HepG2 (cell line): ENCODE measurements at regions not wholly inside any gene's neighbourhood (a gene's known extent, or its start where the extent isn't known, plus 50 kb on each side); places are given as distances from the start of the nearest gene placed in this dataset.

Experiments
- BCL6 ChIP-seq: IDR thresholded peaks from 2 replicates; pipeline ENCODE4 v1.6.1; 2016; ENCODE audit warnings: missing genetic modification reagents, missing compliant biosample characterization
- EHMT2 ChIP-seq: fragments of 200-600 bp; sonication (generic); IDR thresholded peaks from 2 replicates; pipeline ENCODE4 v1.7.0; 2017; ENCODE audit warnings: antibody characterized with exemption, low read depth, low read length, borderline replicate concordance
- ELF3 ChIP-seq: IDR thresholded peaks from 2 replicates; pipeline ENCODE4 v1.6.1; 2016; ENCODE audit warnings: missing genetic modification reagents, missing compliant biosample characterization
- FOSL2 ChIP-seq: sonication (generic); formaldehyde crosslinking; IDR thresholded peaks from 2 replicates; pipeline ENCODE4 v1.4.0; 2020; ENCODE audit warnings: missing genetic modification reagents
- GATAD1 ChIP-seq: IDR thresholded peaks from 2 replicates; pipeline ENCODE4 v1.6.1; 2016; ENCODE audit warnings: missing genetic modification reagents, missing compliant biosample characterization
- MLXIP ChIP-seq: sonication (generic); formaldehyde crosslinking; IDR thresholded peaks from 2 replicates; pipeline ENCODE4 v1.9.0; 2021; ENCODE audit warnings: missing genetic modification reagents, borderline replicate concordance
- ZNF510 ChIP-seq: sonication (generic); formaldehyde crosslinking; IDR thresholded peaks from 2 replicates; pipeline ENCODE4 v1.4.0; 2020; ENCODE audit warnings: low read depth, mild to moderate bottlenecking, missing genetic modification reagents
- ZNF577 ChIP-seq: sonication (generic); formaldehyde crosslinking; IDR thresholded peaks from 2 replicates; pipeline ENCODE4 v1.4.0; 2020; ENCODE audit warnings: mild to moderate bottlenecking, low read depth, missing genetic modification reagents, borderline replicate concordance
- ZNF703 ChIP-seq: sonication (generic); formaldehyde crosslinking; IDR thresholded peaks from 2 replicates; pipeline ENCODE4 v1.5.1; 2020; ENCODE audit warnings: missing genetic modification reagents, mild to moderate bottlenecking, moderate library complexity, borderline replicate concordance
- ZSCAN9 ChIP-seq: IDR thresholded peaks from 2 replicates; pipeline ENCODE4 v1.6.1; 2016; ENCODE audit warnings: borderline replicate concordance
- TF ChIP-seq, protein P1 (sequence below): sonication (generic); formaldehyde crosslinking; IDR thresholded peaks from 2 replicates; pipeline ENCODE4 v1.4.0; 2020; ENCODE audit warnings: low read depth, mild to moderate bottlenecking, missing genetic modification reagents
- TF ChIP-seq, protein P2 (sequence below): sonication (generic); formaldehyde crosslinking; IDR thresholded peaks from 2 replicates; pipeline ENCODE4 v1.4.0; 2020; ENCODE audit warnings: mild to moderate bottlenecking, missing genetic modification reagents, borderline replicate concordance
- TF ChIP-seq, protein P3 (sequence below): sonication (generic); formaldehyde crosslinking; IDR thresholded peaks from 2 replicates; pipeline ENCODE4; 2020; ENCODE audit warnings: missing genetic modification reagents, mild to moderate bottlenecking, borderline replicate concordance
- TF ChIP-seq, protein P4 (sequence below): sonication (generic); formaldehyde crosslinking; IDR thresholded peaks from 2 replicates; pipeline ENCODE4 v1.5.0; 2020; ENCODE audit warnings: missing genetic modification reagents

GRCh38 chr6:26312501-26313397, 52.2 kb upstream of the BTN3A2 start (continued):
- TF ChIP-seq, protein P1, sequence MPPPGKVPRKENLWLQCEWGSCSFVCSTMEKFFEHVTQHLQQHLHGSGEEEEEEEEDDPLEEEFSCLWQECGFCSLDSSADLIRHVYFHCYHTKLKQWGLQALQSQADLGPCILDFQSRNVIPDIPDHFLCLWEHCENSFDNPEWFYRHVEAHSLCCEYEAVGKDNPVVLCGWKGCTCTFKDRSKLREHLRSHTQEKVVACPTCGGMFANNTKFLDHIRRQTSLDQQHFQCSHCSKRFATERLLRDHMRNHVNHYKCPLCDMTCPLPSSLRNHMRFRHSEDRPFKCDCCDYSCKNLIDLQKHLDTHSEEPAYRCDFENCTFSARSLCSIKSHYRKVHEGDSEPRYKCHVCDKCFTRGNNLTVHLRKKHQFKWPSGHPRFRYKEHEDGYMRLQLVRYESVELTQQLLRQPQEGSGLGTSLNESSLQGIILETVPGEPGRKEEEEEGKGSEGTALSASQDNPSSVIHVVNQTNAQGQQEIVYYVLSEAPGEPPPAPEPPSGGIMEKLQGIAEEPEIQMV (CRISPR knock-in tag): peak; percentile 95
- peak; percentile 25; the same call in 1 of the 2 replicates for TF ChIP-seq BCL6
- TF ChIP-seq ZSCAN9 (CRISPR knock-in tag): peak; percentile 71
- TF ChIP-seq, protein P2, sequence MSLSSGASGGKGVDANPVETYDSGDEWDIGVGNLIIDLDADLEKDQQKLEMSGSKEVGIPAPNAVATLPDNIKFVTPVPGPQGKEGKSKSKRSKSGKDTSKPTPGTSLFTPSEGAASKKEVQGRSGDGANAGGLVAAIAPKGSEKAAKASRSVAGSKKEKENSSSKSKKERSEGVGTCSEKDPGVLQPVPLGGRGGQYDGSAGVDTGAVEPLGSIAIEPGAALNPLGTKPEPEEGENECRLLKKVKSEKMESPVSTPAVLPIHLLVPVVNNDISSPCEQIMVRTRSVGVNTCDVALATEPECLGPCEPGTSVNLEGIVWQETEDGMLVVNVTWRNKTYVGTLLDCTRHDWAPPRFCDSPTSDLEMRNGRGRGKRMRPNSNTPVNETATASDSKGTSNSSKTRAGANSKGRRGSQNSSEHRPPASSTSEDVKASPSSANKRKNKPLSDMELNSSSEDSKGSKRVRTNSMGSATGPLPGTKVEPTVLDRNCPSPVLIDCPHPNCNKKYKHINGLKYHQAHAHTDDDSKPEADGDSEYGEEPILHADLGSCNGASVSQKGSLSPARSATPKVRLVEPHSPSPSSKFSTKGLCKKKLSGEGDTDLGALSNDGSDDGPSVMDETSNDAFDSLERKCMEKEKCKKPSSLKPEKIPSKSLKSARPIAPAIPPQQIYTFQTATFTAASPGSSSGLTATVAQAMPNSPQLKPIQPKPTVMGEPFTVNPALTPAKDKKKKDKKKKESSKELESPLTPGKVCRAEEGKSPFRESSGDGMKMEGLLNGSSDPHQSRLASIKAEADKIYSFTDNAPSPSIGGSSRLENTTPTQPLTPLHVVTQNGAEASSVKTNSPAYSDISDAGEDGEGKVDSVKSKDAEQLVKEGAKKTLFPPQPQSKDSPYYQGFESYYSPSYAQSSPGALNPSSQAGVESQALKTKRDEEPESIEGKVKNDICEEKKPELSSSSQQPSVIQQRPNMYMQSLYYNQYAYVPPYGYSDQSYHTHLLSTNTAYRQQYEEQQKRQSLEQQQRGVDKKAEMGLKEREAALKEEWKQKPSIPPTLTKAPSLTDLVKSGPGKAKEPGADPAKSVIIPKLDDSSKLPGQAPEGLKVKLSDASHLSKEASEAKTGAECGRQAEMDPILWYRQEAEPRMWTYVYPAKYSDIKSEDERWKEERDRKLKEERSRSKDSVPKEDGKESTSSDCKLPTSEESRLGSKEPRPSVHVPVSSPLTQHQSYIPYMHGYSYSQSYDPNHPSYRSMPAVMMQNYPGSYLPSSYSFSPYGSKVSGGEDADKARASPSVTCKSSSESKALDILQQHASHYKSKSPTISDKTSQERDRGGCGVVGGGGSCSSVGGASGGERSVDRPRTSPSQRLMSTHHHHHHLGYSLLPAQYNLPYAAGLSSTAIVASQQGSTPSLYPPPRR (CRISPR knock-in tag): 0 out of 2 replicates have a peak, but pooled peaks have one; percentile 31
- TF ChIP-seq ZNF510: 0 out of 2 replicates have a peak, but pooled peaks have one; percentile 57
- peak; percentile 71 for TF ChIP-seq FOSL2 (CRISPR knock-in tag)
- peak; percentile 57; the same call in 1 of the 2 replicates for TF ChIP-seq ZNF703 (CRISPR knock-in tag)
- TF ChIP-seq, protein P3, sequence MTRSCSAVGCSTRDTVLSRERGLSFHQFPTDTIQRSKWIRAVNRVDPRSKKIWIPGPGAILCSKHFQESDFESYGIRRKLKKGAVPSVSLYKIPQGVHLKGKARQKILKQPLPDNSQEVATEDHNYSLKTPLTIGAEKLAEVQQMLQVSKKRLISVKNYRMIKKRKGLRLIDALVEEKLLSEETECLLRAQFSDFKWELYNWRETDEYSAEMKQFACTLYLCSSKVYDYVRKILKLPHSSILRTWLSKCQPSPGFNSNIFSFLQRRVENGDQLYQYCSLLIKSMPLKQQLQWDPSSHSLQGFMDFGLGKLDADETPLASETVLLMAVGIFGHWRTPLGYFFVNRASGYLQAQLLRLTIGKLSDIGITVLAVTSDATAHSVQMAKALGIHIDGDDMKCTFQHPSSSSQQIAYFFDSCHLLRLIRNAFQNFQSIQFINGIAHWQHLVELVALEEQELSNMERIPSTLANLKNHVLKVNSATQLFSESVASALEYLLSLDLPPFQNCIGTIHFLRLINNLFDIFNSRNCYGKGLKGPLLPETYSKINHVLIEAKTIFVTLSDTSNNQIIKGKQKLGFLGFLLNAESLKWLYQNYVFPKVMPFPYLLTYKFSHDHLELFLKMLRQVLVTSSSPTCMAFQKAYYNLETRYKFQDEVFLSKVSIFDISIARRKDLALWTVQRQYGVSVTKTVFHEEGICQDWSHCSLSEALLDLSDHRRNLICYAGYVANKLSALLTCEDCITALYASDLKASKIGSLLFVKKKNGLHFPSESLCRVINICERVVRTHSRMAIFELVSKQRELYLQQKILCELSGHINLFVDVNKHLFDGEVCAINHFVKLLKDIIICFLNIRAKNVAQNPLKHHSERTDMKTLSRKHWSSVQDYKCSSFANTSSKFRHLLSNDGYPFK (CRISPR knock-in tag): 0 out of 2 replicates have a peak, but pooled peaks have one; percentile 42
- TF ChIP-seq, protein P4, sequence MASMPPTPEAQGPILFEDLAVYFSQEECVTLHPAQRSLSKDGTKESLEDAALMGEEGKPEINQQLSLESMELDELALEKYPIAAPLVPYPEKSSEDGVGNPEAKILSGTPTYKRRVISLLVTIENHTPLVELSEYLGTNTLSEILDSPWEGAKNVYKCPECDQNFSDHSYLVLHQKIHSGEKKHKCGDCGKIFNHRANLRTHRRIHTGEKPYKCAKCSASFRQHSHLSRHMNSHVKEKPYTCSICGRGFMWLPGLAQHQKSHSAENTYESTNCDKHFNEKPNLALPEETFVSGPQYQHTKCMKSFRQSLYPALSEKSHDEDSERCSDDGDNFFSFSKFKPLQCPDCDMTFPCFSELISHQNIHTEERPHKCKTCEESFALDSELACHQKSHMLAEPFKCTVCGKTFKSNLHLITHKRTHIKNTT (CRISPR knock-in tag): peak; percentile 82; the same call in 1 of the 2 replicates
- TF ChIP-seq ZNF577 (CRISPR knock-in tag): no peak
- peak; percentile 87 for TF ChIP-seq ELF3 (CRISPR knock-in tag)
- peak; percentile 76; the same call in 1 of the 2 replicates for TF ChIP-seq EHMT2
- TF ChIP-seq GATAD1: peak; percentile 73
- no peak for TF ChIP-seq MLXIP (CRISPR knock-in tag)
